ENCODE measurements at regions not wholly inside any gene's neighbourhood (a gene's known extent, or its start where the extent isn't known, plus 50 kb on each side); places are given as distances from the start of the nearest gene placed in this dataset.

DNA sequence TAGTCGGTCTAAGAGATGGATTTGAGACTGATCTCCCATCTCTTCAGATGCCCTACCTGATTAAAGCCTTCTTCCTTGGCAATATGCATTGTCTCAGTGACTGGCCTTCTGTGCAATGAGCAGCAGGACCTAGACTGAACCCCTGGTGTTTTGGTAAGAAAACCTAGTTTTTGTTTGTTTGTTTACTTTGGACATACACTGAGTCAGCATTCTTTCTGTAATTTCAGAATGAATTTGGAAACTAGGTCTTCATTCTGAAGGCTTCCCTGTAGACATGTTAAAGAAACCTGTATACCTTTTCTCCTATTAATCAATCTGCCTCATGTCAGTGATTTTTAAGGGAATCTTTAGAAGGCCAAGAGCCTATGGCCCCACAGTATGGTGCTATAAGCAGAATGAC lies 597.5 kb upstream of the HTR2C start:
- H3K27ac ChIP-seq (ENCODE audit: insufficient read depth, low read depth, low read length, poor library complexity, severe bottlenecking) = no peak overlapping the region
- H3K4me1 ChIP-seq (ENCODE audit: control insufficient read depth, insufficient read depth, low read length) = no peaks in the 10 kb centered on the region
- no peak overlapping the region for H3K4me3 ChIP-seq (ENCODE audit: insufficient read depth, low read depth, low read length)
- H3K36me3 ChIP-seq (ENCODE audit: control insufficient read depth, insufficient read depth, low read length) = no peaks in the 10 kb centered on the region
- 100% methylated on average over 1 of the region's 1 CpG for WGBS, 2 experiments
- no peaks in the 10 kb centered on the region for H3K9me3 ChIP-seq (ENCODE audit: control insufficient read depth, low read length)
- no peaks in the 10 kb centered on the region for H3K27me3 ChIP-seq (ENCODE audit: control insufficient read depth, insufficient read depth, low read length, poor library complexity, severe bottlenecking)

DNA sequence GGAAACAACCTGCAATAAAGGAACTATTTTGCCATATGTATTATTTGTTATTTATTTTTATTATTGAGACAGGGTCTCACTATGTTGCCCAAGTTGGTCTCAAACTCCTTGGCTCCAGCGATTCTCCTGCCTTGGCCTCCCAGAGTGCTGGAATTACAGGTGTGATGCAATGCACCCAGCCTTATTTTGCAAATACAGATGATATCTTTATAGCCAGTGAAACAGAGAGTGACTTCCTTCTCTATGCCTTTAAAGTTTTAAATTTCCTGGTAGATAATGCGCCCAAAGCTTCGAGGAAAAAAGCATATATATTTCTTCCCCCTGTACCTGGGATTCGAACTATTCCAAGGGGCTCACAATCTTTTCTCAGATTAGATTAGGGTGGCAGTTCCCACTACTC lies 601.1 kb upstream of the HTR2C start:
- WGBS, 2 experiments = 91 to 100% methylated on average over 4 of the region's 4 CpGs
- H3K36me3 ChIP-seq (ENCODE audit: control insufficient read depth, insufficient read depth, low read length) = no peaks in the 10 kb centered on the region

DNA sequence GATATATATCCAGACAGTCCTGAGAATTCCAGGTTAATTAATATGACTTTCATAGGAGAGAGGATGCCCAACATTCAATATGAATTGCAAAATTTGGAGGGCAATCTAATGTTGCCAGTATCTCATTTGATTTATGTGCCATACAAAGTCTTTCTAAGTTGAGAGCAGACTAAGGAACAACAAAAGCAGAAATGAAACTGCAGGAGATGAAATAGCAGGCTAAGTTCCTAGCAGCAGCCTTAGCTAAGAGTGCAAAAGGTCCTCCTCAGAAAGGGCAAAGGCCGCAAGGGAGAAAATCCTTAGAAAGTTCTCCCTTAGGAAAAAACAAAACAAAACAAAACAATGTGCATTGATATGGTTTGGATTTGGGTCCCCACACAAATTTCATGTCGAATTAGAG lies 602.9 kb upstream of the HTR2C start:
- no peaks in the 10 kb centered on the region for H3K36me3 ChIP-seq (ENCODE audit: control insufficient read depth, insufficient read depth, low read length)
- no peaks in the 10 kb centered on the region for H3K4me1 ChIP-seq (ENCODE audit: control insufficient read depth, insufficient read depth, low read length)
- H3K27ac ChIP-seq (ENCODE audit: insufficient read depth, low read depth, low read length, poor library complexity, severe bottlenecking) = no peak overlapping the region
- no peaks in the 10 kb centered on the region for H3K9me3 ChIP-seq (ENCODE audit: control insufficient read depth, low read length)
- no peak overlapping the region for H3K4me3 ChIP-seq (ENCODE audit: insufficient read depth, low read depth, low read length)
- WGBS, 2 experiments = 79 to 100% methylated on average over 1 to 2 of the region's 2 CpGs
- no peaks in the 10 kb centered on the region for H3K27me3 ChIP-seq (ENCODE audit: control insufficient read depth, insufficient read depth, low read length, poor library complexity, severe bottlenecking)

More for the DNA sequence above, 601.1 kb upstream of the HTR2C start:
- Histone ChIP-seq H3K4me3 (ENCODE audit: insufficient read depth, low read depth, low read length) (no peak overlapping the region), H3K9me3 (ENCODE audit: control insufficient read depth, low read length) (no peaks in the 10 kb centered on the region), H3K4me1 (ENCODE audit: control insufficient read depth, insufficient read depth, low read length) (no peaks in the 10 kb centered on the region), H3K27ac (ENCODE audit: insufficient read depth, low read depth, low read length, poor library complexity, severe bottlenecking) (no peak overlapping the region), H3K27me3 (ENCODE audit: control insufficient read depth, insufficient read depth, low read length, poor library complexity, severe bottlenecking) (no peaks in the 10 kb centered on the region)

DNA sequence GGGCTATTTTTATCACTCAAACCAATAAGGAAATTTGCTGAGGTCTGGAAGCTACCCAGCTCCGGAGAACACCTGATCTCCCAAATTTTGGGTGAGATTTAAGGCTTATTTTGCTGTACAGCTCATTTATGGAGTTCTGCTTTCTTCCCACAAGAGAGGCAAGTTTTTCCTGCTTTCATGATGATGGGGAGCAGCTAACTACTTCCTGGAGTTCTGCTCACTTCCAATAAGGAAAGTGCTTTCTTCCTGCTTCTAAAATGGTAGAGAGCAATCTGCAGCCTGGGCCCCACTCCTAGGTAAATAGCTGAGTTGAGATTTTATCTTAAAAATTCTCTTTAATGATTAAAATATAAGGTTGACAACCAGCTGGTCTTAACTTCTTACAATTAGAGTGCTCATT lies 606.0 kb upstream of the HTR2C start:
- H3K27me3 ChIP-seq (ENCODE audit: control insufficient read depth, insufficient read depth, low read length, poor library complexity, severe bottlenecking) = no peaks in the 10 kb centered on the region
- H3K27ac ChIP-seq (ENCODE audit: insufficient read depth, low read depth, low read length, poor library complexity, severe bottlenecking) = no peak overlapping the region
- H3K9me3 ChIP-seq (ENCODE audit: control insufficient read depth, low read length) = no peaks in the 10 kb centered on the region
- H3K4me1 ChIP-seq (ENCODE audit: control insufficient read depth, insufficient read depth, low read length) = no peaks in the 10 kb centered on the region
- H3K4me3 ChIP-seq (ENCODE audit: insufficient read depth, low read depth, low read length) = no peak overlapping the region
- H3K36me3 ChIP-seq (ENCODE audit: control insufficient read depth, insufficient read depth, low read length) = no peaks in the 10 kb centered on the region
- WGBS, 2 experiments = 89 to 100% methylated on average over 1 of the region's 1 CpG

DNA sequence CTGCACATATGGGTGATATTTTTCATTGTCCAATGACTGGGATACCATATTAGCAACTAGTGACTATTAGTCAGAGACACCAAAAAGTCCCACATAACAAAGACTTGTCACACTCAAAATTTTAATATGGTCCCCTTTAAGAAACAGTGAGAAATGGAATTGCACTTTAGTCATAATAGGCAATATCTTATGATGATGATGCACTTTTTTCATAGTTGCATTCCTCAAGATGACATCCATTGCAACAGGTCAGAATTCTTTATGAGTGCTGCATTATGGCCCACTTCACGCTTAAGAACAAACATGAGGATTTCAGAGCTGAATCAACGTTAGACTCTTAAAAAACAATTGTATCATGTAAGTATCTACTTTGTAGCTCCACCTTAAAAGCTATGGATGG lies 608.4 kb upstream of the HTR2C start:
- no peaks in the 10 kb centered on the region for H3K27me3 ChIP-seq (ENCODE audit: control insufficient read depth, insufficient read depth, low read length, poor library complexity, severe bottlenecking)
- WGBS, 2 experiments = 100% methylated on average over 1 to 2 of the region's 2 CpGs
- no peaks in the 10 kb centered on the region for H3K36me3 ChIP-seq (ENCODE audit: control insufficient read depth, insufficient read depth, low read length)
- H3K4me1 ChIP-seq (ENCODE audit: control insufficient read depth, insufficient read depth, low read length) = no peaks in the 10 kb centered on the region
- H3K9me3 ChIP-seq (ENCODE audit: control insufficient read depth, low read length) = no peaks in the 10 kb centered on the region
- no peak overlapping the region for H3K4me3 ChIP-seq (ENCODE audit: insufficient read depth, low read depth, low read length)
- no peak overlapping the region for H3K27ac ChIP-seq (ENCODE audit: insufficient read depth, low read depth, low read length, poor library complexity, severe bottlenecking)

DNA sequence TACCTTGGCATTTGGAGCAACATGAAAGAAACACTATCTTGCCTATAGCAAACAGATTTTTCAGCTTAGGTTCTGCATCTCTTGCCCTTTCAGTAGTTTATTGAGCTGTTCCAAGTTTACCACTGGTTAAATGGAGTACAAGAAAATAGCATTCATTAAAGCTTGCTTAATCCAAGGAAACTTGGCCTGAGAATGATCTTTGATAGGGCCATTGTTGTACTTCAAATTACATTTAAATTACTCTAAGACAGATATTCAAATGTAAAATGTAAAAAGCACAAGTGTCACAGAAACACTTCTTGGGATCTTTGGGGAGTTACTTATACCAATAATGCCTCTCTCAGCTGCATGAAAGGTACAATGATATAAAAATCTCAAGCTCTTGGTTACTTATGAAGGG lies 609.0 kb upstream of the HTR2C start:
- Histone ChIP-seq H3K27ac (ENCODE audit: insufficient read depth, low read depth, low read length, poor library complexity, severe bottlenecking) (no peak overlapping the region), H3K9me3 (ENCODE audit: control insufficient read depth, low read length) (no peaks in the 10 kb centered on the region), H3K4me3 (ENCODE audit: insufficient read depth, low read depth, low read length) (no peak overlapping the region), H3K27me3 (ENCODE audit: control insufficient read depth, insufficient read depth, low read length, poor library complexity, severe bottlenecking) (no peaks in the 10 kb centered on the region), H3K36me3 (ENCODE audit: control insufficient read depth, insufficient read depth, low read length) (no peaks in the 10 kb centered on the region), H3K4me1 (ENCODE audit: control insufficient read depth, insufficient read depth, low read length) (no peaks in the 10 kb centered on the region)

DNA sequence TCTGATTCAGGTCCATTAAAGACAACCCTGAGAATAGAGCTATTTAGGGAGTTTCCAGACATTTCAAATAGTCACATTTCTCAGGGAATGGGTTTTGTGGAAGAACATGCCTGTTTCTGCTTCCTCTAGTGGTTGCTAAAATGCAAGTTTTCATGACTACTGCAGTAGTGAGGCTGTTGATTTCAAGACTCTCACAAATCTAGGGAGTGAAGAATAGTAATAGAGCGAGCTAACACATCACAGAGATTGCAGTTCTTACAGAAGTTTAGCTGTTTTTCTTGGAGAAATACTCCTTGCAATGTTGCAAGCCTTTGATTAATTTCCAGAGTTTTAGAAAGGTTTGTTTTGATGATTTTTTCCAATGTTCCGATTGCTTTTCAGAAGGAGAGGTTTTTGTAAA lies 610.2 kb upstream of the HTR2C start:
- no peaks in the 10 kb centered on the region for H3K4me1 ChIP-seq (ENCODE audit: control insufficient read depth, insufficient read depth, low read length)
- no peak overlapping the region for H3K4me3 ChIP-seq (ENCODE audit: insufficient read depth, low read depth, low read length)
- no peaks in the 10 kb centered on the region for H3K36me3 ChIP-seq (ENCODE audit: control insufficient read depth, insufficient read depth, low read length)
- no peak overlapping the region for H3K27ac ChIP-seq (ENCODE audit: insufficient read depth, low read depth, low read length, poor library complexity, severe bottlenecking)
- no peaks in the 10 kb centered on the region for H3K27me3 ChIP-seq (ENCODE audit: control insufficient read depth, insufficient read depth, low read length, poor library complexity, severe bottlenecking)
- H3K9me3 ChIP-seq (ENCODE audit: control insufficient read depth, low read length) = no peaks in the 10 kb centered on the region
- 83 to 100% methylated on average over 2 of the region's 2 CpGs for WGBS, 2 experiments

DNA sequence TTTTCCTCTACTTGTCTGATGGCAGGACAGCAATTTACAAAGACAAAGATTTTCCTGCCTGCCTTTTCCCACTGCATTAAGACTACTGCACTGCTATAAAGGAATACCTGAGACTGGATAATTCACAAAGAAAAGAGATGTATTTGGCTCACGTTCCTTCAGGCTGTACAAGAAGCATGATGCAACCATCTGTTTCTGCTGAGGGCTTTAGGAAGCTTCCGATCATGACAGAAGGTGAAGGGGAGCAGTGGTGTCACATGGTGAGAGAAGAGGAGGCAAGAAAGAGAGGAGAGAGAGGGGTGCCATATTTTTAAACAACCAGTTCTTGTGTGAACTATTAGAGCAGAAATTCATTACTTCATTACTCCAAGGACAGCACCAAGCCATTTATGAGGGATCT lies 617.1 kb upstream of the HTR2C start:
- 80 to 100% methylated on average over 2 of the region's 2 CpGs for WGBS, 2 experiments
- H3K27ac ChIP-seq (ENCODE audit: insufficient read depth, low read depth, low read length, poor library complexity, severe bottlenecking) = no peak overlapping the region

DNA sequence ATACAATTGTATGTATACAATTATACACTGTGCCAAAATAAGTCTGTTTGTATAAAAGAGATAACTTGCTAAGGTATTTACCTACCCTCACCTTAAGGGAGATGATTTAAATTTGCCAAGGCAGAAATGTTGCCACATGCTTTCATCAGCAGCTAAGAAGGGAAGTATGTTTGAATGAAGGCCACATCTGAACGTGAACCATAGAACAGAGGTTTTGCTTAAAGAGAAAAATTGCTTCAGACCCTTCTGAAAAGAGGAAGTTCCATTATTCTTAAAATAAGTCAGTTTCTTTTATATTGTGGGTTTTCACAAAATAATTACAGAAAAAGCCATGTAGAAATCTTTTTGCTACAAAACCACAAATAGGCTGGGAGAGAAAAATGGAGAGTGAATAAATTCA lies 621.5 kb upstream of the HTR2C start:
- Histone ChIP-seq H3K27me3 (ENCODE audit: control insufficient read depth, insufficient read depth, low read length, poor library complexity, severe bottlenecking) (no peaks in the 10 kb centered on the region), H3K27ac (ENCODE audit: insufficient read depth, low read depth, low read length, poor library complexity, severe bottlenecking) (no peak overlapping the region)
- 90 to 100% methylated on average over 1 of the region's 1 CpG for WGBS, 2 experiments

More for the DNA sequence above, 617.1 kb upstream of the HTR2C start:
- no peaks in the 10 kb centered on the region for H3K4me1 ChIP-seq (ENCODE audit: control insufficient read depth, insufficient read depth, low read length)
- H3K4me3 ChIP-seq (ENCODE audit: insufficient read depth, low read depth, low read length) = no peak overlapping the region
- no peaks in the 10 kb centered on the region for H3K27me3 ChIP-seq (ENCODE audit: control insufficient read depth, insufficient read depth, low read length, poor library complexity, severe bottlenecking)
- H3K36me3 ChIP-seq (ENCODE audit: control insufficient read depth, insufficient read depth, low read length) = no peaks in the 10 kb centered on the region
- no peaks in the 10 kb centered on the region for H3K9me3 ChIP-seq (ENCODE audit: control insufficient read depth, low read length)

DNA sequence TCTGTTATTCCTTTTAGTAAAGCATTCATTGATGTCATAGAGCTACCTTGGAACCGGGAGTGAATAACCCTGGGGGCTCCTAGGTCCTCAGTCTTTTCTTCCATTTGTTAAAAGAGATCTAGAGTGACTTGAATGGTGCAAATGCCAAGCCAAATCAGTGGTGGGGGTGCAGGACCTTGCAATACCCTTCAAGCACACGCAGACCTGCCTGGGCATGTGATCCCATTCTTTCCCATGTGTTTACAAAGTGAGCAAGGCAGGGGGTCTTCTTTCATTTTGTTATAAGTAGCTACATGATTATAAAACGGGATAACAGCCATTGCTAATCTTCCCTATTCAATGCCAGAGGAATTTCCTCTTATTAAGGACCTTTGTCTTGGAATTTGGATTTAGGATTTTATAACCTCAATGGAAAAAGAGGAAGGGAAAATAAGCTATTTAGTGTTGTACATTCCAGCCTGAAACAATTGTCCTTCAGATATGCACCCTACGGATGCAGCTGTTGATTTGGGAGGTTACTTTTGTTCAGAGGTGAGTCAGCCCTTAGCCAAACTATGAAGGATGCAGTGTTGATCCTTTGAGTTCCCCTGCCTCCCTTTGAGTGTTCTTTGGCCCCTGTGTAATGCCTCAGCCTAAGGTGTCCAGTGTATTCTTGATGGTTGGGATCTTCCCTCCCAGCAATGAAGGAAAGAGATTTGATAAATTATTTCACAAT lies 623.8 kb upstream of the HTR2C start:
- Histone ChIP-seq H3K36me3 (ENCODE audit: control insufficient read depth, insufficient read depth, low read length) (no peaks in the 10 kb centered on the region), H3K4me1 (ENCODE audit: control insufficient read depth, insufficient read depth, low read length) (peaks cover 6% of the 10 kb centered on the region), H3K27ac (ENCODE audit: insufficient read depth, low read depth, low read length, poor library complexity, severe bottlenecking) (peak overlapping the region; percentile 69), H3K4me3 (ENCODE audit: insufficient read depth, low read depth, low read length) (no peak overlapping the region), H3K27me3 (ENCODE audit: control insufficient read depth, insufficient read depth, low read length, poor library complexity, severe bottlenecking) (no peaks in the 10 kb centered on the region), H3K9me3 (ENCODE audit: control insufficient read depth, low read length) (no peaks in the 10 kb centered on the region)
- 4 to 7% methylated on average over 3 of the region's 4 CpGs for WGBS, 2 experiments

More for the DNA sequence above, 621.5 kb upstream of the HTR2C start:
- Histone ChIP-seq H3K9me3 (ENCODE audit: control insufficient read depth, low read length) (no peaks in the 10 kb centered on the region), H3K36me3 (ENCODE audit: control insufficient read depth, insufficient read depth, low read length) (no peaks in the 10 kb centered on the region), H3K4me1 (ENCODE audit: control insufficient read depth, insufficient read depth, low read length) (peaks cover 6% of the 10 kb centered on the region), H3K4me3 (ENCODE audit: insufficient read depth, low read depth, low read length) (no peak overlapping the region)

DNA sequence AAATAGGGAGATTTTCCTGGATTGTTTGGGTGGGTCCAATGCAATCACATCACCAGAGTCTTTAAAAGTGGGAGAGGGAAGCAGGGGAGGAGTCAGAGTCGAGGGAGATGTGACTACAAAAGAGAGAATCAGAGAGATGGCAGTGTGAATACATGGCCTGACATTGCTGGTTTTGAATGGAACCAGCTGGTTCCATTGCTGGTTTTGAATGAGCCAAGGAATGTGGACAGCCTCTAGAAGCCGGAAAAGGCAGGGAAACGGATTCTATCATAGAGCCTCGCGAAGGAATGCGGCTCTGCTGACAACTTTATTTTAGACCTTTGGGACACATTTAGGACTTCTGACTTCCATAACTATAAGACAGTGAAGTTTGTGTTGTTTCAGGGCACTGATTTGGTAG lies 627.0 kb upstream of the HTR2C start:
- H3K36me3 ChIP-seq (ENCODE audit: control insufficient read depth, insufficient read depth, low read length) = no peaks in the 10 kb centered on the region
- peaks cover 6% of the 10 kb centered on the region for H3K4me1 ChIP-seq (ENCODE audit: control insufficient read depth, insufficient read depth, low read length)
- no peak overlapping the region for H3K4me3 ChIP-seq (ENCODE audit: insufficient read depth, low read depth, low read length)
- 59% methylated on average over 6 of the region's 6 CpGs for WGBS, 2 experiments
- H3K27me3 ChIP-seq (ENCODE audit: control insufficient read depth, insufficient read depth, low read length, poor library complexity, severe bottlenecking) = no peaks in the 10 kb centered on the region
- H3K9me3 ChIP-seq (ENCODE audit: control insufficient read depth, low read length) = no peaks in the 10 kb centered on the region
- no peak overlapping the region for H3K27ac ChIP-seq (ENCODE audit: insufficient read depth, low read depth, low read length, poor library complexity, severe bottlenecking)

Data from ectodermal cell (in vitro differentiated cells).